HepG2 (cell line): ENCODE measurements at regions not wholly inside any gene's neighbourhood (a gene's known extent, or its start where the extent isn't known, plus 50 kb on each side); places are given as distances from the start of the nearest gene placed in this dataset.

Experiments
- AHR ChIP-seq: IDR thresholded peaks from 2 replicates; pipeline ENCODE4 v1.6.1; 2018; ENCODE audit warnings: missing genetic modification reagents, missing compliant biosample characterization
- EED ChIP-seq: sonication (generic); formaldehyde crosslinking; IDR thresholded peaks from 2 replicates; pipeline ENCODE4 v1.5.0; 2020; ENCODE audit warnings: mild to moderate bottlenecking, missing genetic modification reagents
- EP300 ChIP-seq, 3 experiments: sonication (generic) in 1 of 3; formaldehyde crosslinking in 1 of 3; IDR thresholded peaks; 2 replicates each; pipeline versions ENCODE4 v1.5.1 to v1.6.1; 2011 to 2020; ENCODE audit warnings: low read depth in 2 of 3, low read length in 2 of 3, borderline replicate concordance in 1 of 3, improper control_type of control experiment in 1 of 3, mild to moderate bottlenecking in 1 of 3, missing genetic modification reagents in 1 of 3, moderate library complexity in 1 of 3
- ERF ChIP-seq: IDR thresholded peaks from 2 replicates; pipeline ENCODE4 v1.6.1; 2018; ENCODE audit warnings: missing biosample characterization, missing genetic modification reagents
- ESRRA ChIP-seq: sonication (generic); formaldehyde crosslinking; IDR thresholded peaks from 2 replicates; pipeline ENCODE4 v1.5.1; 2020; ENCODE audit warnings: mild to moderate bottlenecking, low read depth, missing genetic modification reagents
- HCFC1 ChIP-seq: fragments of 150-350 bp; IDR thresholded peaks from 2 replicates; pipeline ENCODE4 v1.6.1; 2014; ENCODE audit warnings: low read depth, low read length
- HNRNPK ChIP-seq: fragments of 200-400 bp; formaldehyde crosslinking; IDR thresholded peaks from 2 replicates; pipeline ENCODE4 v1.6.1; 2018; ENCODE audit warnings: low read length, low read depth, moderate library complexity, mild to moderate bottlenecking; ENCODE audit not compliant: poor library complexity, severe bottlenecking
- MXI1 ChIP-seq: IDR thresholded peaks from 3 replicates; pipeline ENCODE4 v1.6.1; 2012; ENCODE audit warnings: low read depth, low read length, inconsistent platforms, borderline replicate concordance
- NFYC ChIP-seq: IDR thresholded peaks from 2 replicates; pipeline ENCODE4 v1.6.1; 2016; ENCODE audit warnings: missing genetic modification reagents, missing compliant biosample characterization
- NR2F2 ChIP-seq: IDR thresholded peaks from 2 replicates; pipeline ENCODE4 v1.6.1; 2012; ENCODE audit warnings: low read depth, inconsistent platforms, borderline replicate concordance
- ZNF850 ChIP-seq: sonication (generic); formaldehyde crosslinking; conservative IDR thresholded peaks from 2 replicates; pipeline ENCODE4 v1.9.0; 2021; ENCODE audit warnings: mild to moderate bottlenecking, missing genetic modification reagents
- TF ChIP-seq, protein P1 (sequence below): sonication (generic); formaldehyde crosslinking; IDR thresholded peaks from 2 replicates; pipeline ENCODE4 v1.5.0; 2020; ENCODE audit warnings: mild to moderate bottlenecking, missing genetic modification reagents, moderate library complexity
- TF ChIP-seq, protein P2 (sequence below), 2 experiments: fragments of 450-650 bp in 1 of 2; sonication (generic) in 1 of 2; formaldehyde crosslinking in 1 of 2; IDR thresholded peaks; 2 replicates each; pipeline versions ENCODE4 v1.6.1 to v1.8.0; 2016 to 2022; ENCODE audit warnings: antibody characterized with exemption in 1 of 2, mild to moderate bottlenecking in 1 of 2, missing genetic modification reagents in 1 of 2

DNA sequence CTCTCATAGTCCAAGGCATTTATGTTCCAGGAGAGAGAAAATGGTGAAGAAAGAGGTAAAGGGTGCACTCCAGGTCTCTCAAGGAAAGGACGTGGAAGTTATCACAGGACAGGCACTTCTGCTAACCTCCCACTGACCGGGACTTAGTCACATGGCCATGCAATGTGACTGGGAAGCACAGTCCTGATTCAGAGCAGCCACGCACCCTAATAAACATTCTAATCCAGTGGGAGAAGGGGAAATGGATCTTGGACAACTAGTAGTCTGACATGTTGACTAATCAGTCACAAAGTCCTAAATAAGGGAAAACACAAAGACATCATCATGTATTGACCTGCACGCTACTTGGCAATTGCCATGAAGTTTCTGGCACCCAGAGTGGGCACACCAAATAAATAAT is 417.5 kb upstream of the ZMIZ1 start:
- no peak for TF ChIP-seq NFYC (CRISPR knock-in tag)
- TF ChIP-seq ZNF850 = no peak
- no peak for TF ChIP-seq ERF (CRISPR knock-in tag)
- no peak for TF ChIP-seq ESRRA (CRISPR knock-in tag)
- TF ChIP-seq HCFC1 = no peak
- TF ChIP-seq MXI1 = no peak
- TF ChIP-seq NR2F2 = no peak
- no peak for TF ChIP-seq HNRNPK
- TF ChIP-seq AHR (CRISPR knock-in tag) = no peak
- no peak for TF ChIP-seq EED (CRISPR knock-in tag)
- TF ChIP-seq, protein P1, sequence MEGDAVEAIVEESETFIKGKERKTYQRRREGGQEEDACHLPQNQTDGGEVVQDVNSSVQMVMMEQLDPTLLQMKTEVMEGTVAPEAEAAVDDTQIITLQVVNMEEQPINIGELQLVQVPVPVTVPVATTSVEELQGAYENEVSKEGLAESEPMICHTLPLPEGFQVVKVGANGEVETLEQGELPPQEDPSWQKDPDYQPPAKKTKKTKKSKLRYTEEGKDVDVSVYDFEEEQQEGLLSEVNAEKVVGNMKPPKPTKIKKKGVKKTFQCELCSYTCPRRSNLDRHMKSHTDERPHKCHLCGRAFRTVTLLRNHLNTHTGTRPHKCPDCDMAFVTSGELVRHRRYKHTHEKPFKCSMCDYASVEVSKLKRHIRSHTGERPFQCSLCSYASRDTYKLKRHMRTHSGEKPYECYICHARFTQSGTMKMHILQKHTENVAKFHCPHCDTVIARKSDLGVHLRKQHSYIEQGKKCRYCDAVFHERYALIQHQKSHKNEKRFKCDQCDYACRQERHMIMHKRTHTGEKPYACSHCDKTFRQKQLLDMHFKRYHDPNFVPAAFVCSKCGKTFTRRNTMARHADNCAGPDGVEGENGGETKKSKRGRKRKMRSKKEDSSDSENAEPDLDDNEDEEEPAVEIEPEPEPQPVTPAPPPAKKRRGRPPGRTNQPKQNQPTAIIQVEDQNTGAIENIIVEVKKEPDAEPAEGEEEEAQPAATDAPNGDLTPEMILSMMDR (CRISPR knock-in tag) = no peak
- no peak for TF ChIP-seq EP300 (IDR thresholded peaks at IDR 0.05; ENCODE audit: low read depth in 2 of 2, low read length in 2 of 2)
- no peak for TF ChIP-seq EP300 (CRISPR knock-in tag; IDR thresholded peaks at IDR 0.05; ENCODE audit: borderline replicate concordance)
- TF ChIP-seq, protein P2, sequence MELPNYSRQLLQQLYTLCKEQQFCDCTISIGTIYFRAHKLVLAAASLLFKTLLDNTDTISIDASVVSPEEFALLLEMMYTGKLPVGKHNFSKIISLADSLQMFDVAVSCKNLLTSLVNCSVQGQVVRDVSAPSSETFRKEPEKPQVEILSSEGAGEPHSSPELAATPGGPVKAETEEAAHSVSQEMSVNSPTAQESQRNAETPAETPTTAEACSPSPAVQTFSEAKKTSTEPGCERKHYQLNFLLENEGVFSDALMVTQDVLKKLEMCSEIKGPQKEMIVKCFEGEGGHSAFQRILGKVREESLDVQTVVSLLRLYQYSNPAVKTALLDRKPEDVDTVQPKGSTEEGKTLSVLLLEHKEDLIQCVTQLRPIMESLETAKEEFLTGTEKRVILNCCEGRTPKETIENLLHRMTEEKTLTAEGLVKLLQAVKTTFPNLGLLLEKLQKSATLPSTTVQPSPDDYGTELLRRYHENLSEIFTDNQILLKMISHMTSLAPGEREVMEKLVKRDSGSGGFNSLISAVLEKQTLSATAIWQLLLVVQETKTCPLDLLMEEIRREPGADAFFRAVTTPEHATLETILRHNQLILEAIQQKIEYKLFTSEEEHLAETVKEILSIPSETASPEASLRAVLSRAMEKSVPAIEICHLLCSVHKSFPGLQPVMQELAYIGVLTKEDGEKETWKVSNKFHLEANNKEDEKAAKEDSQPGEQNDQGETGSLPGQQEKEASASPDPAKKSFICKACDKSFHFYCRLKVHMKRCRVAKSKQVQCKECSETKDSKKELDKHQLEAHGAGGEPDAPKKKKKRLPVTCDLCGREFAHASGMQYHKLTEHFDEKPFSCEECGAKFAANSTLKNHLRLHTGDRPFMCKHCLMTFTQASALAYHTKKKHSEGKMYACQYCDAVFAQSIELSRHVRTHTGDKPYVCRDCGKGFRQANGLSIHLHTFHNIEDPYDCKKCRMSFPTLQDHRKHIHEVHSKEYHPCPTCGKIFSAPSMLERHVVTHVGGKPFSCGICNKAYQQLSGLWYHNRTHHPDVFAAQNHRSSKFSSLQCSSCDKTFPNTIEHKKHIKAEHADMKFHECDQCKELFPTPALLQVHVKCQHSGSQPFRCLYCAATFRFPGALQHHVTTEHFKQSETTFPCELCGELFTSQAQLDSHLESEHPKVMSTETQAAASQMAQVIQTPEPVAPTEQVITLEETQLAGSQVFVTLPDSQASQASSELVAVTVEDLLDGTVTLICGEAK (IDR thresholded peaks at IDR 0.05) = no peak
- TF ChIP-seq, protein P2 (CRISPR knock-in tag; IDR thresholded peaks at IDR 0.05) = no peak
